ENCODE measurements at regions not wholly inside any gene's neighbourhood (a gene's known extent, or its start where the extent isn't known, plus 50 kb on each side); places are given as distances from the start of the nearest gene placed in this dataset.

DNA sequence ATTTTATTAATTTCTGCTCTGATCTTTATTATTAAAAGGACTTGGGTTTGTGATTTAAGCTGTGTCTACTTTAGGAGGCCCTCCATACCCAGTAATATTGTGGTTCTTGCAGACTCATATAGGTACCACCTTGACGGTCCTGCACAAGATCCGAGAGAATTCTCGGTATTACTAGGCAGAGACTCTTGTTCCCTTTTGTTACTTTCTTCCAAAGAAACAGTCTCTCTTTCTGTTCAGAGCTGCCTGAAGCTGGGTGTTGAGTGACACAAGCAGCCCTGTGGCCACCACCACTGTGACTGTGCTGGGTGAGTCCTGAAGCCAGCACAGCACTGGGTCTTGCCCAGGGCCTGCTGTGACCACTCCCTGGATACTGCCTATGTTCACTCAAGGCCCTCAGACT lies 666.6 kb downstream of the SEMA5A start:
- intact Hi-C loops (cut with micrococcal nuclease) = no loop called here

DNA sequence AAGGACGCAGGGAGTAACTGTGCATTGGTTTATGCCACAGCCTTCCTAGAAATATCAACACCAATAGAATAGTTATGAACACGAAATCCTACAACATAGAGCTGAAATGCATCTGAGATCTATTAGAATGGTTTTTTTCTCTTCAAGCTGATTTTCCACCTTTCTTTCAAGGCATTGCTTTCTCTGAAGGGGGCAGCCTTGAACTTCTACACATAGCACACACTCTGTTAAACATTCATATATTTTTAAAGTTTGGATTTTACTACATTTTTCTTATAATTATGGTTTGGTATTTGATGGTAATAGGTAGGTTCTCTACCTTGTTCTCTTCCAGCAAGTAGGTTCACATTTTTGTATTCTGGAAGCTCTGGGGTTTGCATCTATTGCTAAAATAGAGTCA lies 661.8 kb downstream of the SEMA5A start:
- intact Hi-C loops (cut with micrococcal nuclease) = no loop called here

DNA sequence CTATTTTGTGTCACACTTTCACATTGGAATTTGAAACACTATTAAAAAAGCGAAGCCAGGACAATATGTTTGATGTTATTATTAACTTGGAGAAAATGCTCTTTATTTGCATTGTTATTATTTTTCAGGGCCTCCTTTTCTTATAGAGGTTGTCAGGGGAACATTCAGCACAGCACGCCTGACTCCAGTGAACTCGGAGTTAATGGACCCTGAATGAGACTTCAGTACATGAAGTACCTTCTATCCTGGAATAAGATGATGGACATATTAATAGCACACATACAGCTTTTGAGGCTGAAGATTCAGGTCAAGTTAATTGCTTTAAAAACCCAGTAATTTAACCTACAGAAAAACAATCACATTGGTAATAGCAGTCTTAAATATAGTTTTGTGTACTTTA lies 652.9 kb downstream of the SEMA5A start:
- intact Hi-C loops (cut with micrococcal nuclease) = no loop called here

DNA sequence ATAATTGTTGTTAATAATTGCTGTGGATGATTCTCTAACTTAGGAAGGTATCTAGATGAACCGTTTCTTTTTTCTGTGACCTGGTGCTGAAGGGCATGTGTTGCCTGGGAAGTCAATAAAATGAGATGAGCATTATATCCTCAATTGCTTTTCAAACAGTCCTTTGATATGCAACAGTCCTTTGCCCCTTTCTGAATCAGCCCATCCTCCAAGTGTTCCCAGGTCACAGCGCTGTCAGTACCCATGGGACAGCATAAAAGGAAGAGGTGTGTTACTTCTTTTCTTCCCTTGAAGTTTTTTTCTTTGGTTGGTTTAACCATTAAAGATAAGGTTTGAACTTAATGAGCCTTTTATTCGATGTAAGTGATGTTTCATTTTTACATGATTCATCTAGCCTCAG lies 651.8 kb downstream of the SEMA5A start:
- intact Hi-C loops (cut with micrococcal nuclease) = no loop called here

DNA sequence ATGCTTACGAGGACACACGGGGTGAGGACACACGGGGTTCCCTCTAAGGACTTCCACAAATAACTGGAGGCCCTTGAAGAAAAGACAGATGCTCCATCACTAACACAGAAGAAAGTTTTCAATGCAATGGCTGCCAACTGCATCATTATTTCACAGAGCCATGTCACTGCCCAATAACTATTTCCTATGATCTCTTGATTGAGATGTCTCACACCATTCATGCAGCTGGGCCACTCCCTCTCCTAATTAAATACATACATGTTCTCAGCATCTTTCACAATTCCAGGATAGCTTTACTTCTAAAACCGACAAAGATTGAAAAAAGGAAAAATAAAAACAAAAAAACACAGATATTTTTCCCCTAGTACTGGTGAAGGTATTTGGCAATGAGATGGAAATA lies 650.8 kb downstream of the SEMA5A start:
- intact Hi-C loops (cut with micrococcal nuclease) = no loop called here

DNA sequence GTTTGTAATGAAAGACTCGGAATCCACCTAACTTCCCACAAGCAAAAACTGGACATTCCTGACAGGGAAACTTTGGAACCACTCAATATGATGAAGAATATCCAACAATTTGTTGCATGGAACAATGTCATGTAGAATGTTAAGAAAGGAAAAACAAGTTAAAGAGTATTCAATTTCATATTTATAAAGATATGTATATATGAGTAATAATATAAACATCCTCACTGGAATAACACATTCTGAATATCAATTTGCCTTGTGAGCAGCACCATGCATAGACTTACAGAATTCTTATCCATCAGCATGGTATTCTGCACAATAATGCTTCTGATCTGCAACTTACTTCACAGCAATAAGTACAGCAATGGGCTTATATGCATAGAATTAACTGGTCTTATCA lies 650.3 kb downstream of the SEMA5A start:
- intact Hi-C loops (cut with micrococcal nuclease) = no loop called here

DNA sequence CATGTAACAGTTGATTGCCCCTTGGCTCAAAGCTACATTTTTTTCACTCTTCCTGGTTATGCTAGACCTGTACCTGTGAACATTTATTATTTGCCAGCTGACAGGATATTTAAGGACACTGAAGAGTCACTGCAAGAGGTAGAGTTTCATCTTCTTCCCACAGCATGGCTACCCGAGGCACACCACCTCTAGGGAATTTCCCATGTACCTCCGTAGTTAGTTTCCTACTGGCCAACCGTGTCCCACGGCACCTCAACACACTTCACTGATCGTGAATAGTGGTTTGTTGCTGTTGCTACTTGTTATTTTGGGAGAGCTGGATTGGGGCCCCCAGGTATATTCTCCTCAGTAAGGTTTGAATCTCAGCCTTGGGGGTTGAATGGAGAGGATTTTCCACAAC lies 648.6 kb downstream of the SEMA5A start:
- intact Hi-C loops (cut with micrococcal nuclease) = no loop called here

DNA sequence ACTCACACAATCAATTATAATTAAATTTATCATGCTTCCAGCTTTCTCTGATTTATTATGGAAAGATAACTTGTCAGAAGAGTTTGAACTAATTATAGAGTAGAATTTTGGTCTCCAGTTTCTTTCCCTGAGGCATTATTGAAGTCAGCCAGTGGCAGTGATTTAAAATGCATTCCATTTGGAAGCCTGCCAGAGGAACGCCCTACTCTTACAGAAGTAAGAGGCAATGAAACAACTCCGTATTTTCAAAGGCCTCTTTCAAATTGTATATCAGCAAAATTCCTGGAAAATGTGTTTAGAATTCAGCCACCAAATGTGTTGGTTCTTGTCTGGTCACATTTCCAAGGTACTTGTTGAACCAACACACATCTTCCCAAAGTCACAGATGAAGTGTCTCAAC lies 640.9 kb downstream of the SEMA5A start:
- intact Hi-C loops (cut with micrococcal nuclease) = no loop called here

DNA sequence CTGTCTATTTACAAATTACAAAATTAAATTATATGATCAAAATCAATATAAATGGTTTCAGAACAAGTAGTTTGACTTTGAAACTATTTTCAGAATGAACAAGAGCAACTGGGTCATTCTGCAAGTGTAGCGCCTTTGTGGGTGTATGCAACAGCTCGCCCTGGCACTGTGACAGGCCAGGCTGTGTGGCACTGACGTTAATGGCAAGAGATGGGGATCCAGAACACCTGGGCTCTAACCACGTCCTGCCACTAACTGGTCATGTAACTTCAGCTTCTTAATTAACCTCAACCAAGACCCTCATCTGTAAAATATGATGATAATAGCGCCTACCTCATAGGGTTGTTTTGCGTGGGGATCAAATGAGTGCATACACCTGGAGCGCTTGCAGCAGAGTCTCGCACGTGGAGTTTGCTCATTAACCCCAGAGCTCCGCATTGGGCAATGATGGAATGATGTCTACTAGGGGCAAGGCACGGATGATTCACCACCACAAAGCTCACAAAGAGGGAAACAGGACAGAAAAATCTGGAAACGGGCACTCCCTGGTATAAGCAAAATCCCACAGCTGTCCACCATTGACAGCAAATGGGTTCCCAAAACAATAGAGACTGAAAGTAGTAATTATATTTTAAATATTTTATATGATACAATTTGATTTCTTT lies 639.4 kb downstream of the SEMA5A start:
- intact Hi-C loops (cut with micrococcal nuclease) = no loop called here

DNA sequence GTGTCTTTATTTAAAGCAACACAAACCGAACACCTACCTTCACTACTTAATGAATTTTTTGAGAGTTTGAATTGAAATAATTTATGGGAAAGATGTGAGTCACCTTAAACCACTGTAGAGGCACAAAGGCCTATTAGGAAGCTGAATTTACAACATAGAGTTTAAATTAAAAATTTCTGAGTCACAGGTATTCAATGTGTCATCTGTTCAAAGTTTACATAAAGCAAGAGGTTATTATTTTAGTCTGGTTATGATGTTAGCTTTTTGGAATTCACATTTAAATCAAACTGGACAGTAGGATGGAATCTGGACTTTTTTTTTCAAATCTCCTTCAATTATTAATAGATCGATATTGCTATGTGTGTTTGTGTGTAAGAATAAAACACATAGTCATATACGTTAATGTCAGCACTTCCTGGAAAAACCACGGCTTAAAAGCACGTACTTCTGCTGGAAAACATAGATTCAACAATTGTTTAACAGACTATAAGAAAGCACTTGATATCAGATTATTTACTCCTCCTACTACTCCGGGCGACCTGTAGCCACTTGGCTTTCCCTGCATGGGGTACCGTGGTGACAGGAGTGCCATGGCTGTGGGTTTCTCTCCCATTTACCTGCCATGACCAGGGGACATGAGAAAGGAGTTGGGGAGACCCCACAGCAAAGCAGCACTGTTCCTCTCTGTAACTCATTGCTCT lies 638.6 kb downstream of the SEMA5A start:
- intact Hi-C loops (cut with micrococcal nuclease) = no loop called here

DNA sequence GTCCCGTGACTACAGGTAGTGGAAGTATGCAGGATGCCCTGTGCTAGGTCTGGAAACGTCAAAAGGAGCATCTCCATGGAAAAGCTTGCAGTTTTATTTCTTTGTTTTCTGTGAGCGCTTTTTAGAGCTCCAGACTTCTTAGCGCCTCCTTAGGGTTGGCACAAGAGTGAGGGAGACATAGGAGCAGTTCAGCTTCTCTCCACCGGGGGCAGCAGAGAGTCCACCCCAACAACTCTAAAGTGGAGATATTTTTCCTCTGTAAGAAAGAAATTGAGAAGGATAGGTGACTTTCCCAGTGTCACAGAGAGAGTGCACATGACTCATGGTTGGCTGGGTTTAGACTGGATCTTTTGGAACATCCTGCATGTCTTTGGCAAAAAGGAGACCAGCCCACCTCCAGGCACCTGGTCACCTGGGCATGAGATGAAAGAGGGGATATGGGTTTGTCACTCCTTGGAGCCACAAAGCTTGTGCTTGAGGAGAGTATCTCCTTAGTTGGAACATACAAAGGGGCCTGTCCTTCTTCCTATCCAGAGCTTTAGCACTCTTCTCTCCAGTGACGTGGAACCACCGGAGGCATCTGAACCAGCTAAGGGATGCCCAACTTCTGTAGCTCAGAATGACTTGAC lies 637.7 kb downstream of the SEMA5A start:
- intact Hi-C loops (cut with micrococcal nuclease) = no loop called here

DNA sequence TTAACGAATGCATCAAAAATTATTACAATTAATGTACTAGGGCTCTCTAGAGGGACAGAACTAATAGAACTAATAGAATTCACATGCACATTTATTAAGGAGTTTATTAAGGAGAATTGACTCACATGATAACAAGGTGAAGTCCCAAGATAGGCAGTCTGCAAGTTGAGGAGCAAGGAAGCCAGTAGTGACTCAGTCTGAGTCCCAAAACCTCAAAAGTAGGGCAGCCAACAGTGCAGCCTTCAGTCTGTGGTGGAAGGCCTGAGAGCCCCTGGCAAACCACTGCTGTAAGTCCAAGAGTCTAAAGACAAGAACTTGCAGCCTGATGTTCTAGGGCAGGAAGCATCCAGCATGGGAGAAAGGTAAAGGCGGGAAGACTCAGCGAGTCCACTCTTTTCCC lies 633.8 kb downstream of the SEMA5A start:
- intact Hi-C loops (cut with micrococcal nuclease) = no loop called here

DNA sequence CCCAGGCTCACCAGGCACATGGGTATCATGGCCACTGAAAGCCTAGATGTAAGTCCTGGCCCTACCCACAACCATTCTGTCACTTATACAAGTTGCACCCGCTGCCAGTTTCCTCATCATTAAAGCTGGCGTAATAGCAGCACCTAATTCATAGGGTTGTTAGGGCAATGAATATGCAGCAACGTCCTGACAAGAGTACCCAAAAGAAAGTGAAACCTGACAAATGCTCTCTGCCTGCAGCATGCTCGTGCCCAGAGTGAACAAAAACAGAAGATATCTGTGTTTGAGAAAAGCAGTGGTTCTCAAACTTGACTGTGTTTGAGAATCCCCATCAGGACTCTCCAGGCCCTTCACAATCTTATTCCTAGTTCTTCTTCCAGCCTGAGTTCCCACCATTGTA lies 632.4 kb downstream of the SEMA5A start:
- intact Hi-C loops (cut with micrococcal nuclease) = no loop called here

DNA sequence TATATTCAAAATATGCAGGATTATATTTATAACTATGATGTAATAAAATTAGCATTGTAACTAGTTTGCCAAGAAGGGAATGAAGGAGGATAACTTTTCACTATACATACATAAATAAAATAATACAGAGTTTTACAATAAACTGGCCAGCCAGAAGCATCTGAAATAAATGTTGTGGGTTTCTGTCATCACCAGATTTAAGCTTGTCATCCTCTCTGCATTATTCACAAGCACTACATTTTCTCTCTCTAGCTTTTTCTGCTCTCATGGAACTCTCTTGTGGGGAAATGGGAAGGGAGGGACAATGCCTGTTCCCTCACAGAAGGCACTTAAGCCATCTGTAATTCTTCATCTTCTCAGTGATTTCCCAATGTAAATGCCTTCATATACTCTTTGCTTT lies 626.8 kb downstream of the SEMA5A start:
- intact Hi-C loops (cut with micrococcal nuclease) = no loop called here

DNA sequence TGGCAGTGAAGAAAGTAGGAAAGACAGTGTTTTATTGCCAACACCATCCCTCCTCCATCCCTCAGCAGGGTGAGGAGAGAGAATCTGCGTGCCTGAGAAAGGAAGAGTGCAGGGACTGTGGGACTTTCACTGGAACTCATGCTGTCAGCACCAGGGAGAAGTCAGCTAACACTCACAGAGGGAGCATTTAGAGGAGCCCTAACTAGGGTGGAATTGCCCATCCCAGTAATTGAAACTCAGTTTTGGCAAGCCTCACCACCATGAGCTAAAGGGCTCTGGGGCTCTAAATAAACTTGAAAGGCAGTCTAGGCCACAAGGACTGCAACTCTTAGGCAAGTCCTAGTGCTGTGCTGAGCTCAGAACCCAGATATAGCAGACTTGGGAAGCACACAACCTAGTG lies 622.3 kb downstream of the SEMA5A start:
- intact Hi-C loops (cut with micrococcal nuclease) = no loop called here

DNA sequence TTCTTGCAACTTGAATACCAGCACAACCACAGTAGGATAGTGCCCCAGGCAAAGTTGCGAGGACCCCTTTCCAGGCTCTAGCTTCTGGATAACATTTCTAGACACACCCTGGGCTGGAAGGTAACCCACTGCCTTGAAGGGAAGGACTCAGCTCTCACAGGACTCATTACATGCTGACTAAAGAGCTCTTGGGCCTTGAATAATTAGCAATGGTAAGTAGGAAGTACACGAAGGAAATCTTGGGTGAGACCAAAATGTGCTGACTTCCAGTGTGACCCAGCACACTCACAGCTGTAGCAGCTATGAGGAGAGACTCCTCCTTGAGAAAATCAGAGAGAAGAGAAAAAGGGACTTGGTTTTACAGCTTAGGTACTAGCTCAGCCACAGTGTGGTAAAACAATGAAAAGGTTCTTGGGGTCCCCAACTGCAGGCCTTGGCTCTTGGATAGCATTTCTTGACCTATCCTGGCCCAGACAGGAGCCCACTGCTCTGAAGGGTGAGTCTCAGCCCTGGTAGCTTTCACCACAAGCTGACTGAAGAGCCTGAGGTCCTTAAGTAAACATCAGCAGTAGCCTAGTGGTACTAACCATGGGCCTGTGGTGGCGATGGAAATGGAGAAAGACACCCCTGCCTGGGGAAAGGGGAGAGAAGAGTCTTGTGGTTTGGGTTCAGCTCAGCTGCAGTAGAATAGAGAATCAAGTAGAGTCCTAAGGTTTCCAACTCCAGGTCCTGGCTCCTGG lies 621.7 kb downstream of the SEMA5A start:
- intact Hi-C loops (cut with micrococcal nuclease) = no loop called here

DNA sequence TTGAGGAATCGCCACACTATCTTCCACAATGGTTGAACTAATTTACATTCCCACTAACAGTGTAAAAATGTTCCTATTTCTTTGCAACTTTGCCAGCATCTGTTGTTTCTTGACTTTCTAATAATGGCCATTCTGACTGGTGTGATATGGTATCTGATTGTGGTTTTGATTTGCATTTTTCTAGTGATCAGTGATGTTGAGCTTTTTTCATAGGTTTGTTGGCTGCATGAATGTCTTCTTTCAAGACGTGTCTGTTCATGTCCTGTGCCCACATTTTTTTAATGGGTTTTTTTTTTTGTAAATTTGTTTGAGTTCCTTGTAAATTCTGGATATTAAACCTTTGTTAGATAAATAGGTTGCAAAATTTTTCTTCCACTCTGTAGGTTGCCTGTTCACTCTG lies 615.9 kb downstream of the SEMA5A start:
- intact Hi-C loops (cut with micrococcal nuclease) = no loop called here

DNA sequence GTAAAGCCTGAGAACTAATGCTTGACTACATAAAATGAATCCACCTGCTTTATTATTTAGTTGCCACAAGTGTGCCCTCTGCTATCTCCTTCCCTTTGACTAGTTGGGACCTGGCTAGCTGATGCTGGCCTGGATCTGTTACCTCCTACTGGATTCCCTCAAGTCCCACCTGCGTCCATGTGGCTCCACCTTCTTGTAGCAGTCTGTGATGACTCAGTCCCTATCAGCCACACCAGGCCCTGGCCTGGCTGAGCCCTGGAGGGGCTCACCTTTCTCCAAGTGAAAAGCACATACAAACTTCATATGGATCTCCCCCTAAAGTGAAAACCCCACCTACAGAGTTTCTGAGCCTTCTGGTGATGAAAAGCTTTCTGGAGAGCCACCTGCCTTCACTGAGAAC lies 611.4 kb downstream of the SEMA5A start:
- intact Hi-C loops (cut with micrococcal nuclease) = no loop called here

DNA sequence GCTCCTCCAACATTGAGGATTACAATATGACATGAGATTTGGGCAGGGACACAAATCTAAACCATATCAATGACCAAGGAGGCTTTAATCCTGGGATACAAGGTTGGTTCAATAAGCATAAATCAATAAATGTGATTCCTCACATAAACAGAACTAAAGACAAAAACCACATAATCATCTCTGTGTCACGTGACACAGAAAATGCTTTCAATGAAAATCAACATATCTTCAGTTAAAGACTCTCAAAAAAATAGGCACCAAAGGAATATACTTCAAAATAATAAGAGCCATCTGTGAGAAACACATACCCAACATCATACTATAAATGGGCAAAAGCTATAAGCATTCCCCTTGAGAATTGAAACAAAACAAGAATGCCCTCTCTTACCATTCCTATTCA lies 604.9 kb downstream of the SEMA5A start:
- intact Hi-C loops (cut with micrococcal nuclease) = no loop called here

DNA sequence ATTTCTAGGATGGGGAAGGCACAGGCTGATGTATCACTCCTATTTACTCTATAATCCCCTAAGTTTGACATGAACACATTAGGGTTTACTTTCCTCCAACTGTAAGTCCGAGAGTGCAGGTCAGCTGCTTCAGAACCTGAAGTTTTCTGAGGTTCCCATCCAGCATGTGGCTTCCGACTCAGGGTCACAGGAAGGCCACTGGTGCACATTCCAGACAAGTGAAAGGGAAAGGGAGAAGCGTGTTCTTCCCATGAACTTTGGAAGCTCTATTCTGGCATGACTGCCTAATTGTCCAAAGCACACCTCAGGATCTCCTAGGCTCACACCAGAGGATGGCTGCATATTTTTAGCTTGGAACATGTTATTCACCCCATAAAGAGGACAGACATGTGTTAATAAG lies 602.6 kb downstream of the SEMA5A start:
- intact Hi-C loops (cut with micrococcal nuclease) = no loop called here

DNA sequence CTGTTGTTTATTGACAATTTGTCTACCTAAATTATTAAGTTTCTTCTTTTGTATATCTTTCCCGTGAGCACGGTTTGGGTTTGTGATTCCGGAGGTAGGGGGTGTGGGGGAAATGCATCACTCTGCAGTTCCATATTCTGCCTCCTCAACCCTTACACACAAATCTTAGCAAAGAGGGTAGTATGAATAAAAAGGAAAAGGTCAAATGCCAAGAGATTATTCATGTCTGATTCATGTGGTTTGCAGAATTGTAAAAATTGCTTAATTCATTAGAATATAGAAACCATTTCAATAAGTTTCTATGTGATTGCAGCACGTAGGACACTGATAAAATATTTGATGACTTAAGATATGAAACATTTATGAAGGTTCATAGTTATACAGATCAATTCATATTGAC lies 601.9 kb downstream of the SEMA5A start:
- intact Hi-C loops (cut with micrococcal nuclease) = no loop called here

DNA sequence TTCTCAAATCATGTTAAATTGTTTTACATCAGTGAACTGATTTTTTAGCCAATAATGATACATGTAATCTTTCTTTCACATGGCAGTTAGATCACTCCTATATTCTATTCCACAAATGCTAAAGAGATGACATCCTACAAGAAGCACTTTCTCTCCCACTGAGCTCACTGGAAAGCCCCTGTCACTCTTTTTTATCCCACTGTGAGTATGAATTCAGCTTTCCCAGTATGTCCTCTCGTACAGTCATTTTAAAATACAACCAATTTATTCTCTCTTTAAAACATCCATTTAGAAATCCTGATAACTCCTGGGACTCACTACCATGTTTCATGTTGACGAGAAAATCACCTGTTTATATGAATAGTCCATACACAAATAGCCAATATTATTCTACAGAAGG lies 599.9 kb downstream of the SEMA5A start:
- intact Hi-C loops (cut with micrococcal nuclease) = no loop called here

All from T-helper 1 cell treated with Interleukin-12 subunit alpha and Interleukin-12 subunit beta and Interleukin-4 antibody, amounts not matched to agents 30 ng/mL and 1 ng/mL, for 36 hours (primary cell).